GM23248 (cell line): ENCODE measurements at regions not wholly inside any gene's neighbourhood (a gene's known extent, or its start where the extent isn't known, plus 50 kb on each side); places are given as distances from the start of the nearest gene placed in this dataset.

Source experiments
- DNase-seq: peaks from one replicate; pipeline ENCODE4 v3.0.0-alpha.2; 2015
- H2AFZ ChIP-seq: fragments of 200-600 bp; sonication (generic); 2 replicates; pipeline ENCODE4 v1.6.1; 2016; ENCODE audit warnings: antibody characterized with exemption
- H3F3A ChIP-seq: fragments of 200-600 bp; sonication (generic); 2 replicates; pipeline ENCODE4 v1.6.1; 2016; ENCODE audit warnings: mild to moderate bottlenecking, antibody characterized with exemption, mixed run types; ENCODE audit not compliant: insufficient read depth
- H3K27ac ChIP-seq: fragments of 200-600 bp; sonication (generic); 2 replicates; pipeline ENCODE4 v1.5.1; 2016; ENCODE audit warnings: mild to moderate bottlenecking
- H3K27me3 ChIP-seq: fragments of 200-600 bp; sonication (generic); replicated peaks from 2 replicates; pipeline ENCODE4 v1.6.1; 2016; ENCODE audit warnings: mild to moderate bottlenecking; ENCODE audit not compliant: insufficient read depth
- H3K36me3 ChIP-seq: fragments of 200-600 bp; sonication (generic); 2 replicates; pipeline ENCODE4 v1.6.1; 2016; ENCODE audit warnings: low read depth, mild to moderate bottlenecking
- H3K4me1 ChIP-seq: fragments of 200-600 bp; sonication (generic); 2 replicates; pipeline ENCODE4 v1.6.1; 2016; ENCODE audit warnings: mild to moderate bottlenecking; ENCODE audit not compliant: insufficient read depth
- H3K4me2 ChIP-seq: fragments of 200-600 bp; sonication (generic); one replicate; pipeline ENCODE4 v1.6.1; 2016; ENCODE audit warnings: mild to moderate bottlenecking; ENCODE audit not compliant: unreplicated experiment
- H3K4me3 ChIP-seq: fragments of 200-600 bp; sonication (generic); 2 replicates; pipeline ENCODE4 v1.5.1; 2016; ENCODE audit warnings: mild to moderate bottlenecking
- H3K79me2 ChIP-seq: fragments of 200-600 bp; sonication (generic); 2 replicates; pipeline ENCODE4 v1.6.1; 2016; ENCODE audit warnings: mild to moderate bottlenecking; ENCODE audit not compliant: insufficient read depth
- H3K9ac ChIP-seq: fragments of 200-600 bp; sonication (generic); 2 replicates; pipeline ENCODE4 v1.6.1; 2016; ENCODE audit warnings: mild to moderate bottlenecking
- H3K9me2 ChIP-seq: fragments of 200-600 bp; sonication (generic); 2 replicates; pipeline ENCODE4 v1.6.1; 2016; ENCODE audit warnings: mixed run types, mild to moderate bottlenecking, moderate library complexity; ENCODE audit not compliant: insufficient read depth
- H3K9me3 ChIP-seq: fragments of 200-600 bp; sonication (generic); one replicate; pipeline ENCODE4 v1.6.1; 2017; ENCODE audit warnings: low read depth
- H4K20me1 ChIP-seq: fragments of 200-600 bp; sonication (generic); 2 replicates; pipeline ENCODE4 v1.6.0; 2016; ENCODE audit not compliant: insufficient read depth
- EZH2 ChIP-seq: fragments of 200-600 bp; sonication (generic); IDR thresholded peaks from 2 replicates; pipeline ENCODE4 v1.6.1; 2018; ENCODE audit warnings: antibody characterized with exemption, mild to moderate bottlenecking; ENCODE audit not compliant: insufficient read depth, poor library complexity, severe bottlenecking
- EZH2phosphoT487 ChIP-seq: fragments of 200-600 bp; sonication (generic); IDR thresholded peaks from 2 replicates; pipeline ENCODE4 v1.6.1; 2018; ENCODE audit warnings: antibody characterized with exemption, moderate library complexity, mild to moderate bottlenecking, low read depth; ENCODE audit not compliant: insufficient read depth
- WGBS, 2 experiments: methylation state at CpG; one replicate each; pipeline ENCODE4 v1.1.6; 2015 to 2017; ENCODE audit warnings: low lambda C conversion rate in 2 of 2, low coverage in 1 of 2; ENCODE audit errors: missing lambda C conversion rate in 2 of 2; 5-methylcytosine and 5-hydroxymethylcytosine counted together
- in situ Hi-C: fragments of 300-500 bp; cut with MboI; formaldehyde crosslinking; loops from 2 replicates; pipeline ENCODE4 v1.15.0; 2020

GRCh38 chrX:8034058-8034457, 106.8 kb upstream of the PNPLA4 start:
- no peak for TF ChIP-seq EZH2phosphoT487
- TF ChIP-seq EZH2, result no peak
- Histone ChIP-seq H3K4me2 (no peak overlapping the region), H3K4me1 (no peaks in the 10 kb centered on the region), H2AFZ (no peak overlapping the region), H3F3A (no peaks in the 10 kb centered on the region), H3K9ac (no peak overlapping the region), H4K20me1 (no peaks in the 10 kb centered on the region), H3K4me3 (no peak overlapping the region), H3K27me3 (no peaks in the 10 kb centered on the region), H3K9me3 (no peaks in the 10 kb centered on the region), H3K9me2 (no peaks in the 10 kb centered on the region), H3K79me2 (no peaks in the 10 kb centered on the region), H3K27ac (no peak overlapping the region), H3K36me3 (no peaks in the 10 kb centered on the region)
- no peak for DNase-seq
- in situ Hi-C loops, result no loop called here
- WGBS, 2 experiments, result 36 to 39% methylated on average over 5 to 8 of the region's 8 CpGs

- in situ Hi-C loops, result no loop called here
- Histone ChIP-seq H3K27ac (no peak overlapping the region), H2AFZ (no peak overlapping the region), H3K9me3 (no peaks in the 10 kb centered on the region), H3K36me3 (no peaks in the 10 kb centered on the region), H3K4me1 (no peaks in the 10 kb centered on the region), H4K20me1 (no peaks in the 10 kb centered on the region), H3K27me3 (no peaks in the 10 kb centered on the region), H3K4me3 (no peak overlapping the region), H3F3A (no peaks in the 10 kb centered on the region), H3K9ac (no peak overlapping the region), H3K9me2 (no peaks in the 10 kb centered on the region), H3K79me2 (no peaks in the 10 kb centered on the region), H3K4me2 (no peak overlapping the region)
- DNase-seq, result no peak
- TF ChIP-seq EZH2phosphoT487 (no peak), EZH2 (no peak)
- WGBS, 2 experiments, result 51 to 60% methylated on average over 4 of the region's 4 CpGs
Measured at GRCh38 chrX:8033175-8033574, 106.0 kb upstream of the PNPLA4 start.

- Histone ChIP-seq H2AFZ (no peak overlapping the region), H3K4me3 (no peak overlapping the region), H3K36me3 (no peaks in the 10 kb centered on the region), H3K9me3 (no peaks in the 10 kb centered on the region), H3K4me2 (no peak overlapping the region), H3K9ac (no peak overlapping the region), H3K27ac (no peak overlapping the region), H3K79me2 (no peaks in the 10 kb centered on the region), H3K27me3 (no peaks in the 10 kb centered on the region), H4K20me1 (no peaks in the 10 kb centered on the region), H3F3A (no peaks in the 10 kb centered on the region), H3K4me1 (no peaks in the 10 kb centered on the region), H3K9me2 (no peaks in the 10 kb centered on the region)
- WGBS, 2 experiments, result 27% methylated on average over 4 of the region's 4 CpGs
- no peak for DNase-seq
- TF ChIP-seq EZH2 (no peak), EZH2phosphoT487 (no peak)
- in situ Hi-C loops, result no loop called here
Measured at GRCh38 chrX:8030361-8030760, 103.1 kb upstream of the PNPLA4 start.

- WGBS, 2 experiments, result 0 to 5% methylated on average over 1 of the region's 1 CpG
- Histone ChIP-seq H3K4me3 (no peak overlapping the region), H3F3A (no peaks in the 10 kb centered on the region), H3K36me3 (no peaks in the 10 kb centered on the region), H3K27ac (no peak overlapping the region), H3K4me1 (no peaks in the 10 kb centered on the region), H3K9me2 (no peaks in the 10 kb centered on the region), H3K79me2 (no peaks in the 10 kb centered on the region), H3K9me3 (no peaks in the 10 kb centered on the region), H2AFZ (no peak overlapping the region), H3K4me2 (no peak overlapping the region), H3K27me3 (no peaks in the 10 kb centered on the region), H3K9ac (no peak overlapping the region), H4K20me1 (no peaks in the 10 kb centered on the region)
- TF ChIP-seq EZH2, result no peak
- no peak for TF ChIP-seq EZH2phosphoT487
- DNase-seq, result no peak
- in situ Hi-C loops, result no loop called here
Measured at GRCh38 chrX:8027827-8028226, 100.6 kb upstream of the PNPLA4 start.

GRCh38 chrX:8025705-8026104, 98.5 kb upstream of the PNPLA4 start:
- Histone ChIP-seq H2AFZ (no peak overlapping the region), H3K36me3 (no peaks in the 10 kb centered on the region), H3K27ac (no peak overlapping the region), H4K20me1 (no peaks in the 10 kb centered on the region), H3K9me3 (no peaks in the 10 kb centered on the region), H3K9ac (no peak overlapping the region), H3K4me1 (no peaks in the 10 kb centered on the region), H3K27me3 (no peaks in the 10 kb centered on the region), H3K4me3 (no peak overlapping the region), H3K4me2 (no peak overlapping the region), H3K9me2 (no peaks in the 10 kb centered on the region), H3K79me2 (no peaks in the 10 kb centered on the region), H3F3A (no peaks in the 10 kb centered on the region)
- in situ Hi-C loops, result no loop called here
- no peak for DNase-seq
- TF ChIP-seq EZH2phosphoT487 (no peak), EZH2 (no peak)
